Kidney epithelial cell (primary cell): ENCODE measurements at regions not wholly inside any gene's neighbourhood (a gene's known extent, or its start where the extent isn't known, plus 50 kb on each side); places are given as distances from the start of the nearest gene placed in this dataset.
"Not testable (repeated sequence)": the region's sequence is repeated elsewhere in the genome, so short reads cannot be mapped to it uniquely, and the experiment has no call there.

Experiments
- DNase-seq: peaks from one replicate; pipeline ENCODE4 v3.0.0-alpha.2; 2010; ENCODE audit warnings: low read depth
- H3K27me3 ChIP-seq: 2 replicates; pipeline ENCODE4 v1.6.0; 2011; ENCODE audit warnings: low read length; ENCODE audit not compliant: control insufficient read depth, insufficient read depth
- H3K36me3 ChIP-seq: 2 replicates; pipeline ENCODE4 v1.5.1; 2011; ENCODE audit warnings: low read length; ENCODE audit not compliant: control insufficient read depth, insufficient read depth
- H3K4me3 ChIP-seq: 2 replicates; pipeline ENCODE4 v1.5.1; 2011; ENCODE audit warnings: low read depth, mild to moderate bottlenecking, control low read depth, low read length
- TF ChIP-seq, protein P1 (sequence below): IDR thresholded peaks from 2 replicates; pipeline ENCODE4 v1.5.1; 2011; ENCODE audit warnings: mild to moderate bottlenecking, moderate library complexity, low read length, control low read depth, inconsistent platforms; ENCODE audit not compliant: insufficient read depth, poor library complexity, severe bottlenecking

GRCh38 chr2:146374505-146374904 lies 1470.3 kb upstream of the ACVR2A start:
- H3K27me3 ChIP-seq: no peaks in the 10 kb centered on the region
- no peak for DNase-seq
- no peak overlapping the region for H3K4me3 ChIP-seq
- no peaks in the 10 kb centered on the region for H3K36me3 ChIP-seq
- TF ChIP-seq, protein P1, sequence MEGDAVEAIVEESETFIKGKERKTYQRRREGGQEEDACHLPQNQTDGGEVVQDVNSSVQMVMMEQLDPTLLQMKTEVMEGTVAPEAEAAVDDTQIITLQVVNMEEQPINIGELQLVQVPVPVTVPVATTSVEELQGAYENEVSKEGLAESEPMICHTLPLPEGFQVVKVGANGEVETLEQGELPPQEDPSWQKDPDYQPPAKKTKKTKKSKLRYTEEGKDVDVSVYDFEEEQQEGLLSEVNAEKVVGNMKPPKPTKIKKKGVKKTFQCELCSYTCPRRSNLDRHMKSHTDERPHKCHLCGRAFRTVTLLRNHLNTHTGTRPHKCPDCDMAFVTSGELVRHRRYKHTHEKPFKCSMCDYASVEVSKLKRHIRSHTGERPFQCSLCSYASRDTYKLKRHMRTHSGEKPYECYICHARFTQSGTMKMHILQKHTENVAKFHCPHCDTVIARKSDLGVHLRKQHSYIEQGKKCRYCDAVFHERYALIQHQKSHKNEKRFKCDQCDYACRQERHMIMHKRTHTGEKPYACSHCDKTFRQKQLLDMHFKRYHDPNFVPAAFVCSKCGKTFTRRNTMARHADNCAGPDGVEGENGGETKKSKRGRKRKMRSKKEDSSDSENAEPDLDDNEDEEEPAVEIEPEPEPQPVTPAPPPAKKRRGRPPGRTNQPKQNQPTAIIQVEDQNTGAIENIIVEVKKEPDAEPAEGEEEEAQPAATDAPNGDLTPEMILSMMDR: no peak

DNA sequence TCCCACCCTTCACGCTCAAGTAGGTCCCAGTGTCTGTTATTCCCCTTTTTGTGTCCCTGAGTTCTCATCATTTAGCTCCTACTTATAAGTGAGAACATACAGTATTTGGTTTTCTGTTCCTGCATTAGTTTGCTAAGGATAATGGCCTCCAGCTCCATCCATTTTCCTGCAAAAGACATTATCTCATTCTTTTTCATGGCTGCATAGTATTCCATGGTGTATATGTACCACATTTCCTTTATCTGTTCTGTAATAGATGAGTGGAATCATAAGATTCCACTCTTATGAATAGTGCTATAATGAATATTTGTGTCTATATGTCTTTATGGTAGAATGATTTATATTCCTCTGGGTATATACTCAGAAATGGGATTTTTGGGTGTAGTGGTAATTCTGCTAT lies 1473.5 kb upstream of the ACVR2A start:
- not testable (repeated sequence) for H3K27me3 ChIP-seq, DNase-seq, H3K36me3 ChIP-seq, H3K4me3 ChIP-seq

GRCh38 chr2:146370826-146371225 lies 1474.0 kb upstream of the ACVR2A start:
- TF ChIP-seq, protein P1: no peak
- no peak overlapping the region for H3K4me3 ChIP-seq
- H3K36me3 ChIP-seq: no peaks in the 10 kb centered on the region
- H3K27me3 ChIP-seq: no peaks in the 10 kb centered on the region
- no peak for DNase-seq

DNA sequence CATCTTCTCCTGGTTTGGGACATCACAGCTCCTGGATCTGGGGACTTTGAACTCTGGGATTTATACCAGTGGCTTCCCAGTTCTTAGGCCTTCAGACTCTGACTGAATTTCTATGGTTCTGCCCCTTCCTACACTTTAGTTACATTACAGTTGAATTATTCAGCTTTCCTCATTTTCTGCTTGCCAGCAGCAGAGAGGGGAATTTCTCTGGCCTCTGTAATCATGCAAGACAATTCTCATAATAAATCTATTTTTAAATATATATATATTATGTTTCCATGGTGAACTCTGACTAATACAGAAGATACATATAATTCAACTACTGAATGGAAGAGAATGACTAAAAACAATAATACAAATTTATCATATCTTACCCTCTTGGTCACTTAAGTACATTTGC lies 1478.6 kb upstream of the ACVR2A start:
- no peak for DNase-seq
- no peaks in the 10 kb centered on the region for H3K36me3 ChIP-seq
- TF ChIP-seq, protein P1: no peak
- no peak overlapping the region for H3K4me3 ChIP-seq
- no peaks in the 10 kb centered on the region for H3K27me3 ChIP-seq

DNA sequence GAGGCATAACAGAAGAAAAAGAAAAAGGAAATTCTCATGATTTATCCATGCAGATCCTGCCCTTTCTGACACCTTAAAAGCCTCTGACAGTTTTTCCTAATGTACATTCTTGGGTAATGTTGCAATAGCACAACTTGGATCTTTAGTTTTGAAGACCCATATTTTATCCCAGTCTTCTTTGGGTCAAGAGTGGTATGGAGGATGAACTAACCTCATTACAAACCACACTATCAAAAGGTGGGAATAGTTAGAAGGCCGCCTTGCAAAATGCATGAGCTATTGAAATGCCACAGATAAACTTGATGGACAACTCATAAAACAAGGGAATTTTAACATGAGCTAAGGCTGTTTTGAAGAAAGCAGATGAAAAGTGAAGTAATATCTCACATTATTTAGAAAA lies 1479.8 kb upstream of the ACVR2A start:
- Histone ChIP-seq H3K27me3 (no peaks in the 10 kb centered on the region), H3K4me3 (no peak overlapping the region), H3K36me3 (no peaks in the 10 kb centered on the region)
- no peak for DNase-seq
- TF ChIP-seq, protein P1: no peak

DNA sequence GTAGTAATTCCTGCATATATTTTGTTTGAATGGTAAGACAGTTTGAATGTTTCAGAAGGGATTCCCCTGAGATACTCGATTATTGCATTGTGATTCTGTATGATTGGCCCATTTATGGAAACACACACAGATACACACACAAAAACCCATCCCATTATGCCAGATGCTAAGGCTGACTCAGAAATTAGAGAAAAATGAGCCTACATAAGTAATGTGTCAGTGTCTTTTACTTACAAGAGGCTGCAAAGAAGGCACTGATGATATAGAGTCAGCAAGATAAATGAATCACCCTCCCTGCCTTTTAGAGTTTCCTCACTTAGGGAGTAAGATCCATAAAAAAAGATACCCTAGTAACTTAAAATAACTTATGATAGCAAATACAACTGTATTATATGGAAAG lies 1481.1 kb upstream of the ACVR2A start:
- Histone ChIP-seq H3K36me3 (no peaks in the 10 kb centered on the region), H3K27me3 (no peaks in the 10 kb centered on the region), H3K4me3 (no peak overlapping the region)
- TF ChIP-seq, protein P1: no peak
- no peak for DNase-seq
